ENCODE measurements at regions not wholly inside any gene's neighbourhood (a gene's known extent, or its start where the extent isn't known, plus 50 kb on each side); places are given as distances from the start of the nearest gene placed in this dataset.

GRCh38 chr18:76258209-76258608 is 236.8 kb downstream of the ZNF516 start:
- no peak for TF ChIP-seq CTCF (IDR thresholded peaks at IDR 0.05)
- no peak for TF ChIP-seq POLR2A (IDR thresholded peaks at IDR 0.05)
